Endothelial cell of hepatic sinusoid (primary cell): ENCODE measurements at regions not wholly inside any gene's neighbourhood (a gene's known extent, or its start where the extent isn't known, plus 50 kb on each side); places are given as distances from the start of the nearest gene placed in this dataset.

Experiments used
- in situ Hi-C: cut with HindIII; loops from 2 replicates; pipeline ENCODE4 v1.10.0; 2017; ENCODE audit warnings: low sequenced_read_pairs

- in situ Hi-C loops = no loop called here
Measured at GRCh38 chr5:4541334-4541733, 598.8 kb upstream of the ADAMTS16 start.

GRCh38 chr5:4542145-4542778 is 597.9 kb upstream of the ADAMTS16 start:
- in situ Hi-C loops = no loop called here

- in situ Hi-C loops = no loop called here
Measured at GRCh38 chr5:4544049-4544670, 596.0 kb upstream of the ADAMTS16 start.

- in situ Hi-C loops = no loop called here
Measured at GRCh38 chr5:4547547-4547946, 592.6 kb upstream of the ADAMTS16 start.

GRCh38 chr5:4548341-4548740 is 591.8 kb upstream of the ADAMTS16 start:
- in situ Hi-C loops = no loop called here

GRCh38 chr5:4549351-4549750 is 590.8 kb upstream of the ADAMTS16 start:
- in situ Hi-C loops = no loop called here

- in situ Hi-C loops = no loop called here
Measured at GRCh38 chr5:4551034-4551433, 589.1 kb upstream of the ADAMTS16 start.

- in situ Hi-C loops = no loop called here
Measured at GRCh38 chr5:4553130-4553529, 587.0 kb upstream of the ADAMTS16 start.

- in situ Hi-C loops = no loop called here
Measured at GRCh38 chr5:4553978-4554377, 586.2 kb upstream of the ADAMTS16 start.

- in situ Hi-C loops = no loop called here
Measured at GRCh38 chr5:4555725-4556285, 584.3 kb upstream of the ADAMTS16 start.

- in situ Hi-C loops = no loop called here
Measured at GRCh38 chr5:4561403-4561802, 578.7 kb upstream of the ADAMTS16 start.

GRCh38 chr5:4563400-4563799 is 576.7 kb upstream of the ADAMTS16 start:
- in situ Hi-C loops = no loop called here

- in situ Hi-C loops = no loop called here
Measured at GRCh38 chr5:4570047-4570995, 569.8 kb upstream of the ADAMTS16 start.

- in situ Hi-C loops = no loop called here
Measured at GRCh38 chr5:4571248-4571948, 568.7 kb upstream of the ADAMTS16 start.

- in situ Hi-C loops = no loop called here
Measured at GRCh38 chr5:4572311-4573100, 567.6 kb upstream of the ADAMTS16 start.

GRCh38 chr5:4575608-4576007 is 564.5 kb upstream of the ADAMTS16 start:
- in situ Hi-C loops = no loop called here

- in situ Hi-C loops = no loop called here
Measured at GRCh38 chr5:4576161-4576748, 563.9 kb upstream of the ADAMTS16 start.

GRCh38 chr5:4576908-4577307 is 563.2 kb upstream of the ADAMTS16 start:
- in situ Hi-C loops = no loop called here

- in situ Hi-C loops = no loop called here
Measured at GRCh38 chr5:4579679-4580078, 560.5 kb upstream of the ADAMTS16 start.

- in situ Hi-C loops = no loop called here
Measured at GRCh38 chr5:4580772-4581171, 559.4 kb upstream of the ADAMTS16 start.
